Activated CD4-positive, alpha-beta memory T cell treated with anti-CD3 and anti-CD28 coated beads for 36 hours (primary cell): ENCODE measurements at regions not wholly inside any gene's neighbourhood (a gene's known extent, or its start where the extent isn't known, plus 50 kb on each side); places are given as distances from the start of the nearest gene placed in this dataset.
"Not testable (repeated sequence)": the region's sequence is repeated elsewhere in the genome, so short reads cannot be mapped to it uniquely, and the experiment has no call there.

Experiments used
- CTCF ChIA-PET: fragments of 350-600 bp; sonication (Branson Sonifier 250); formaldehyde crosslinking; loops from one replicate; lab custom pipeline; 2021; ENCODE audit warnings: antibody characterized with exemption, inconsistent platforms; lab: Charles Lee
- POLR2A ChIA-PET: fragments of 350-600 bp; sonication (Branson Sonifier 250); formaldehyde crosslinking; loops from one replicate; lab custom pipeline; 2021; ENCODE audit warnings: antibody characterized with exemption; lab: Charles Lee
- DNase-seq: peaks from one replicate; pipeline ENCODE4 v3.0.0-alpha.2; 2020
- H3K27ac Mint-ChIP-seq: one replicate; pipeline ENCODE4 v1.8.0; 2021; ENCODE audit warnings: mixed read lengths
- H3K27me3 Mint-ChIP-seq: one replicate; pipeline ENCODE4 v1.8.0; 2021; ENCODE audit warnings: mixed read lengths
- H3K36me3 Mint-ChIP-seq: one replicate; pipeline ENCODE4 v1.8.0; 2021; ENCODE audit warnings: mixed read lengths
- H3K4me1 Mint-ChIP-seq: one replicate; pipeline ENCODE4 v1.8.0; 2021; ENCODE audit warnings: low read depth, mixed read lengths
- H3K4me3 Mint-ChIP-seq: one replicate; pipeline ENCODE4 v1.8.0; 2021; ENCODE audit warnings: mild to moderate bottlenecking, mixed read lengths
- H3K9me3 Mint-ChIP-seq: one replicate; pipeline ENCODE4 v1.8.0; 2021; ENCODE audit warnings: mixed read lengths
- intact Hi-C: fragments of 100-400 bp; cut with micrococcal nuclease; formaldehyde crosslinking; loops from one replicate; pipeline ENCODE4 v1.15.1; 2023

DNA sequence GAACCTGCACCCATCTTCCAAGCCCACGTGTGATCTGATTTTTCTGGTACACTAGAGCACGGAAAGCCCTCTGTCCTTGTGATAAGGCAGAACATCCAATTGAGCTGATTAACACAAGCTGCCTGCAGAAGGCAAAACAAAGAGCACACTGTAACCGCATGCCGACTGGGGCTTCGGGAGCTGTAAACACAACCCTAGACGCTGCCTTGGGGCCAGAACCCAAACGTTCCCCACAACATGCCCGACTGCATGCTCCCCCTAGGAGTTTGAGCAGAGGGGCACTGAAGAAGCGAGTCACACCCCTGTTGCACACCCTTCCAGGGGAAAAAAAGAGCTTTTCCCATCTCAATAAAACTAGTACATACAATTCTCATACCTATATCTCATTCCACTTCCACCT, 470.7 kb downstream of the HTR1B start:
- POLR2A ChIA-PET, result no interaction called here
- CTCF ChIA-PET, result no interaction called here
- Mint-ChIP-seq H3K27me3 (no peaks in the 10 kb centered on the region), H3K27ac (no peak overlapping the region), H3K9me3 (peaks cover 6% of the 10 kb centered on the region), H3K36me3 (no peaks in the 10 kb centered on the region), H3K4me1 (no peaks in the 10 kb centered on the region), H3K4me3 (no peak overlapping the region)
- intact Hi-C loops, result no loop called here
- no peak for DNase-seq

DNA sequence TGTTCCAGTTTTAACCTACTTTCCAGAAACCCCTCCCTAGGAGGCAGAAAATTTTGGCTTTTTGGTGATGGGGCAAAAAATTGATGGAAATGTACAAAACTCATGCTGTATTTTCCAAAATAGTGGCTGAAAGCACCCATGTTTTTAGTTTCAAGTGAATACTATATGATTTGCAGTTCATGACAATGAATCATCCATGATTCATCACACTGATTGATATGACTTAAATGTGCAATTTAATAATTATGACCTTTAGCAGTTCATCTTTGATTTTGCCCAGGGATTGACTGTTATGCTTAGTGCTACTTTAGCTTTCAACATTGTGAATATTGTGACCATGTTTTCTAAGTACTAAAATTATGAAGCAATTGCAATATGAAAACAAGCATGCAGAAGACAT, 478.7 kb downstream of the HTR1B start:
- Mint-ChIP-seq H3K4me3 (no peak overlapping the region), H3K36me3 (no peaks in the 10 kb centered on the region), H3K4me1 (no peaks in the 10 kb centered on the region), H3K27me3 (no peaks in the 10 kb centered on the region), H3K9me3 (peaks cover 4% of the 10 kb centered on the region), H3K27ac (no peak overlapping the region)
- DNase-seq, result no peak
- CTCF ChIA-PET, result no interaction called here
- intact Hi-C loops, result no loop called here
- POLR2A ChIA-PET, result no interaction called here

DNA sequence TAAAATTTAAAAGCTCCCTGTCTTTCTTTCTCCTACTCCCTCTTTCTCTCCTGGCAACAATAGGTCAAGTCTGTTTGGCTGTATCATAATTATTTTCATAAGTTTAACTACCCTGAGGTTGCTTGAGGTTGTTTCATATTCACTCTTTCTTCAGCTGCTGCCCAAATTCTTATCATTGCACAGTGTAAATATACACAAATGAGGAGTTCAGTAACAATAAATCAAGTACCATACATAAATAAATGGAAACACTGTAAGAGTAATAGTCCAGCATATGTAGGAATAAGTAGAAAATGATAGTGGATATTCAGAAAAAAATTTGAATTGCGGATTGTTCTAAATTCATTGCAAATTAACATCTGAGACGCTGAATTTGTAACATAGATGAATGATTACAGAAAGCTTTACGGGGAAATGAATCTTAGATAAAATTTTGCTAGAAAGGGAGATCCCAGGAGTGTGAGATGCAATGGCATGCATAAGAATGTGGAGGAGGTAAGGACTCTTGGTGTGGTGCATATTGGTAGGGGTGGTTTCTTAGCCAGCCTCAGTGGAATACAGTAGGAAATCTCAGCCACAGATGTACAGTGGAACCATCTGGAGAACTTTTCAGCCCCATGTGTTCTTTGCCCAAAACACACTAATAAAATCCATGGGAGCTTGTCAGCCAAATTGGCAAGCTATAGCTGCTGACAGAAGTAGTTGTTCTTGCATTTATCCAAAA, 480.7 kb downstream of the HTR1B start:
- Mint-ChIP-seq H3K27me3 (no peaks in the 10 kb centered on the region), H3K4me1 (no peaks in the 10 kb centered on the region), H3K27ac (no peak overlapping the region), H3K9me3 (peaks cover 11% of the 10 kb centered on the region), H3K4me3 (no peak overlapping the region), H3K36me3 (no peaks in the 10 kb centered on the region)
- ChIA-PET POLR2A (no interaction called here), CTCF (no interaction called here)
- intact Hi-C loops, result no loop called here
- DNase-seq, result no peak

DNA sequence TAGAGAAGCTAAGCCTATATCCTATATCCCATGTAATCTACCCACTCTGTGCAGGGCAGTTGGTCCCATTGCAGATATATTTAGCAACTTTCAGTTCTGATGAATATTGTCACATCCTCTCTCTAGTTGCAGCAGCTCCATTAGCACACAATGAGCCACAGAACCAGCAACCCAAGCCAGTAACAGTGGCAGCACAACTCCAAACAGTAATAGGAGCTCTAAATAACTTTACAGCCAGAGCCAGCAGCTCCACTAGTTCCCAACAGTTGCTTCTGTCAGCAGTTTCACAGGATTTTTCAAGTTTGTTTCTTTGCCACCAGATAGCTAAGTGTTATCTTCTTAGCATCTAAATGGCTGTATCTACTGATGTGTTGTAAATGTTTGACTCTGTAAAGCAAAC, 490.8 kb downstream of the HTR1B start:
- Mint-ChIP-seq H3K4me3 (no peak overlapping the region), H3K9me3 (peaks cover 9% of the 10 kb centered on the region), H3K36me3 (no peaks in the 10 kb centered on the region), H3K4me1 (no peaks in the 10 kb centered on the region), H3K27me3 (no peaks in the 10 kb centered on the region), H3K27ac (no peak overlapping the region)
- intact Hi-C loops, result no loop called here
- CTCF ChIA-PET, result no interaction called here
- POLR2A ChIA-PET, result no interaction called here
- DNase-seq, result no peak

DNA sequence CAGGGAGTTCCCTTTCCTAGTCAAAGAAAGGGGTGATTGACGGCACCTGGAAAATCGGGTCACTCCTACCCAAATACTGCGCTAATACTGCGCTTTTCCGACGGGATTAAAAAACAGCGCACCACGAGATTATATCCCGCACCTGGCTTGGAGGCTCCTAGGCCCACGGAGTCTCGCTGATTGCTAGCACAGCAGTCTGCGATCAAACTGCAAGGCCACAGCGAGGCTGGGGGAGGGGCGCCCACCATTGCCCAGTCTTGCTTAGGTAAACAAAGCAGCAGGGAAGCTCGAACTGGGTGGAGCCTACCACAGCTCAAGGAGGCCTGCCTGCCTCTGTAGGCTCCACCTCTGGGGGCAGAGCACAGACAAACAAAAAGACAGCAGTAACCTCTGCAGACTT, 504.1 kb downstream of the HTR1B start:
- H3K27me3 Mint-ChIP-seq, intact Hi-C loops, CTCF ChIA-PET, H3K27ac Mint-ChIP-seq, POLR2A ChIA-PET, H3K36me3 Mint-ChIP-seq, DNase-seq, H3K4me1 Mint-ChIP-seq, H3K4me3 Mint-ChIP-seq, H3K9me3 Mint-ChIP-seq: not testable (repeated sequence)

DNA sequence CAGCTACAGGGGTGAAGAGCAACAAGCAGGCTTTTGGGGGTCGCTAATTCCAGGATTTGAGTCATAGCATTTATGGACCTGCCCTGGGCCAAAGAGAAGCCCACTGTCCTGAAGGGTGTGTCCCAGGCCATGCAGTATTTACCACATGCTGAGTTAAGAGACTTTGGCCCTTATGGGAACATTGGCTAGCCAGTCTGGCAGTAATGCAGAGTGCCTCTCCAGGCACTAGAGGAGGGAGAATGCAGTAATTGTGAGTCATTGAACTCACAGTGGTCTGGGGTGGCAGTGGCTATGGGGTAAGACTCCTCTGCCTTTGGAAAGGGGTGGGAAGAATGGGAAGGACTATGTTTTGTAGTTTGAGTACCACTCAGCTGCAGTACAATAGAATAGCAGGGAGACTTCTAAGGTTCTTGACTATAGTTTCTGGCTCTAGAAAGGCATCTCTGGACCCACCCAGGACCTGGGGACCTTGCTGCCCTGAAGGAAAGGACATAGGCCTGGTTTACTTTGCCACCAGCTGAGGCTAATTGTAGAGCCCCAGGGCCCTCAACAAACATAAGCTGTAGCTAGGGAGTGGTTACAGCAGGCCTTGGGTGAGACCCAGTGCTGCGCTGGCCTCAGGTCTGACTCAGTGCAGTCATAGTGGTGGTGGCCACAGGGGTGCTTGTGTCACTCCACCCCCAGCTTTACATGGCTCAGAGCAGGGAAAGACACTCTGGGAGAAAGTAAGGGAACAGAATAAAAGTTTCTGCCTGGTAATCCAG, 520.9 kb downstream of the HTR1B start:
- H3K4me1 Mint-ChIP-seq, result no peaks in the 10 kb centered on the region
- peaks cover 17% of the 10 kb centered on the region for H3K9me3 Mint-ChIP-seq
- no peak overlapping the region for H3K4me3 Mint-ChIP-seq
- no peak overlapping the region for H3K27ac Mint-ChIP-seq
- ChIA-PET CTCF (no interaction called here), POLR2A (no interaction called here)
- H3K27me3 Mint-ChIP-seq, result no peaks in the 10 kb centered on the region
- no peaks in the 10 kb centered on the region for H3K36me3 Mint-ChIP-seq
- intact Hi-C loops, result no loop called here
- DNase-seq, result no peak

DNA sequence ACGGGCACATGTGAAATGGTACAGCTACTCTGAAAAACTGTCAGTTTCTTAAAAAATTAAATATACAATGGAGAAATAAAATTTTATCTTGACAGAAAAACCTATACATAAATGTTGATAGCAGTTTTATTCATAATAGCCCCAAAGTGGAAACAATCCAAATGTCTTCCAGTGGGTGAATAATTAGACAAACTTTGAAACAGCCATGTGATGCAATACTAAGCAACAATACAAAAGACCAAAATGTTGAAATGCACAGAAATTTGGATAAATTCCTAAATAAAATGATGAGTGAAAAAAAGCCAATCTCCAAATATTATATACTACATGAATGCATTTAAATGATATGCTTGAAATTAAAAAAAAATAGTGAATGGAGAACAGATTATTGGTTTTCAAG, 523.1 kb downstream of the HTR1B start:
- Mint-ChIP-seq H3K9me3 (peaks cover 14% of the 10 kb centered on the region), H3K27me3 (no peaks in the 10 kb centered on the region), H3K36me3 (no peaks in the 10 kb centered on the region)

DNA sequence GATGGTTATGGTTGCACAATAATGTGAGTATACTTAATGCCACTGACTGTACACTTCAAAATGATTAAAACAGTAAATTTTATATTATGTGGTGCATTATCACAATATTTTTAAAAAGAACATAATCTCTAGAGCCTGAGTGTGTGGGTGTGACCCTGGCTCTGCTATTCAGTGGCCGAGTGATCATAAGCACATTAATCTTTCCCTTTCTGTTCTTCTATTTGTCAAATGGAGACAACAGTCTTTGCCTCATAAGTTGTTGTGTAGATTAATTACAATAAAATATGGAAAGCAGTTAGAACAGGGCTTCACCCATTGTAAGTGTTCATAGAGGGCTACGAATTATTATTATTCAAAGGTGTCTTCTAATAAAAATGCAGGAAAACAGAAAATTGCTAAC, 548.6 kb downstream of the HTR1B start:
- H3K36me3 Mint-ChIP-seq, result no peaks in the 10 kb centered on the region
- no peaks in the 10 kb centered on the region for H3K27me3 Mint-ChIP-seq
- H3K4me3 Mint-ChIP-seq, result no peak overlapping the region
- ChIA-PET POLR2A (no interaction called here), CTCF (no interaction called here)
- peaks cover 3% of the 10 kb centered on the region for H3K9me3 Mint-ChIP-seq
- H3K4me1 Mint-ChIP-seq, result no peaks in the 10 kb centered on the region
- H3K27ac Mint-ChIP-seq, result no peak overlapping the region
- no peak for DNase-seq
- intact Hi-C loops, result no loop called here

More for the DNA sequence above, 523.1 kb downstream of the HTR1B start:
- CTCF ChIA-PET, result no interaction called here
- no peak for DNase-seq
- intact Hi-C loops, result no loop called here
- Mint-ChIP-seq H3K4me1 (no peaks in the 10 kb centered on the region), H3K4me3 (no peak overlapping the region), H3K27ac (no peak overlapping the region)
- POLR2A ChIA-PET, result no interaction called here

DNA sequence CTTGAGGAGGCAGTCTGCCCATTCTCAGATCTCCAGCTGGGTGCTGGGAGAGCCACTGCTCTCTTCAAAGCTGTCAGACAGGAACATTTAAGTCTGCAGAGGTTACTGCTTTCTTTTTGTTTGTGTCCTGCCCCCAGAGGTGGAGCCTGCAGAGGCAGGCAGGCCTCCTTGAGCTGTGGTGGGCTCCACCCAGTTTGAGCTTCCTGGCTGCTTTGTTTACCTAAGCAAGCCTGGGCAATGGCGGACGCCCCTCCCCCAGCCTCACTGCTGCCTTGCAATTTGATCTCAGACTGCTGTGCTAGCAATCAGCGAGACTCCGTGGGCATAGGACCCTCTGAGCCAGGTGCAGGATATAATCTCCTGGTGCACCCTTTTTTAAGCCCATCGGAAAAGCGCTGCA, 557.8 kb downstream of the HTR1B start:
- H3K9me3 Mint-ChIP-seq, H3K4me1 Mint-ChIP-seq, POLR2A ChIA-PET, H3K27me3 Mint-ChIP-seq, H3K4me3 Mint-ChIP-seq, CTCF ChIA-PET, H3K36me3 Mint-ChIP-seq, DNase-seq, intact Hi-C loops, H3K27ac Mint-ChIP-seq: not testable (repeated sequence)

DNA sequence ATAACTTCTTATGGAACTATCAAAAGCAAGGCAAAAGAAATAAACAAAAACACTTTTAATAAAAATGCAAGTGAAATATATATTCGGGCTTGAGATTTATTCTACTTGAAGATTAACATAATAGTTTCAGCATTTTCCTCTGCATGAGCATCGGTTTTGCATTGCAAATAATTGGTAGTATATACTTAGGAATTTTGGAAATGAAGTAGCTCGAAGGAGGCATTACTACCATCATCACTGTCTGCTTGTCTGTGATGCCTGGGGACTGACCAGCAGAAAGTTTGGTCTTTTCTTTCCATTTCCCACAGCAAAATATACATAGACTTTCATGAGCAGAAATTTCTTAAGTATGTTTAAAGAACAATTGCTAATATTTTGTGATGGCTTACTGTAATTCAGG, 570.7 kb downstream of the HTR1B start:
- Mint-ChIP-seq H3K4me1 (no peaks in the 10 kb centered on the region), H3K9me3 (peaks cover 25% of the 10 kb centered on the region), H3K4me3 (no peak overlapping the region), H3K27me3 (no peaks in the 10 kb centered on the region), H3K36me3 (no peaks in the 10 kb centered on the region), H3K27ac (no peak overlapping the region)
- intact Hi-C loops, result no loop called here
- POLR2A ChIA-PET, result no interaction called here
- CTCF ChIA-PET, result no interaction called here
- no peak for DNase-seq

DNA sequence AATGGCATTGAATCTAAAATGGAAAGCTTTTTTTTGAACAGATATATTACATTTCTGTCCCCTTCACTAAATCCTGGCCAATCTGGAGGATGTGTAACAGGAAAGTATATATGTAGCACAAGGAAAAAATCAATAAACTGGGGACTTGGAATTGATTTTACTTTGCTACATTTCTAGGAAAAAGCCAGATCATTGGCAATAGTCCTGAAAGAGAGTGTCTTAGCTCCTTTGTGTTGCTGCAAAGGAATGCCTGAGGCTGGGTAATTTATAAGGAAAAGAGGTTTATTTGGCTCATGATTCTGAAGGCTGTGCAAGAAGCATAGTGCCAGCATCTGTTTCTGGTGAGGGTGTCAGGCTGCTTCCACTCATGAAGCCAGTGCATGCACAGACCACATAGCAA, 574.9 kb downstream of the HTR1B start:
- H3K27me3 Mint-ChIP-seq, result no peaks in the 10 kb centered on the region
- H3K27ac Mint-ChIP-seq, result no peak overlapping the region
- H3K4me1 Mint-ChIP-seq, result no peaks in the 10 kb centered on the region
- ChIA-PET POLR2A (no interaction called here), CTCF (no interaction called here)
- H3K9me3 Mint-ChIP-seq, result peaks cover 12% of the 10 kb centered on the region
- intact Hi-C loops, result no loop called here
- no peak overlapping the region for H3K4me3 Mint-ChIP-seq
- no peak for DNase-seq
- H3K36me3 Mint-ChIP-seq, result no peaks in the 10 kb centered on the region

DNA sequence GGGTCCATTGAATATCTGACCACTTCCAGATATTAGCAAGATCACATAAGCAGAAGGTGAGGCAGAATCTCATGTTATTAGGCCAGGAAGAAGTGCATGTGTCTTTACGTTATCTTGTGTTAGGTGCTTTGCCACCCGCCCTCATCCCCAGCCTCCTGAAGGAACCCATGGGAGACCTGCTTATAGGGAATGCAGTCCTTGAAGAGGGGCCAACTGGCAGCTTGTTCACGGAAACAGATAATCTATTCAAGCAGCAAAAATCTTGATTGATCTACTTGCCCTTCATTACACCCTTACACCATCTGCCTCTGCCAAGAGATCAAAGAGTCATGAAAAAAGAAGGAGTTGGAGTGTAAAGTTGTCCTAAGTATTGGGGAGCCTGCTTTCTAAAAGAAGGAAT, 576.4 kb downstream of the HTR1B start:
- intact Hi-C loops, result no loop called here
- Mint-ChIP-seq H3K4me1 (no peaks in the 10 kb centered on the region), H3K27me3 (no peaks in the 10 kb centered on the region), H3K27ac (no peak overlapping the region), H3K9me3 (peaks cover 10% of the 10 kb centered on the region), H3K4me3 (no peak overlapping the region), H3K36me3 (no peaks in the 10 kb centered on the region)
- no peak for DNase-seq
- POLR2A ChIA-PET, result no interaction called here
- CTCF ChIA-PET, result no interaction called here

DNA sequence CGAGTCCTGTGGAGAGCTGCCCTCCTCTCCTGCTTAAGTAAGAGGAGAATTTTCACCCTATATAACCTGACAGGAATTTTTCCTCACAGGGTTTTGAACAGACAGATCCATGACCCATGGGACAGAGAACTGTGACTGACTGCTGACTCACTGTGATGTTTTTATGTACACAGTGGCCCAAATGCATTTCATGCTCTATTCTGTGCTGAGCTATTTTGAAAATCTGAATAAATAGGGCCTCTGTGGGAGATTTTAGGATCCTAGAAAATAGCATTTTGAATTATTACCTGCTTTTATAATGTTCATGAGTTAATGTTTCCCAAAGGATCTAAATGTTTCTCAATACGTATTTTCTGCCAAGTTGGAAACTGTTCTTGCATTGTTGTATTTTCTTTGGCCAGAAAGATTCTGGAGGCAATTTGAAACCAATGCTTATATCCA, 577.4 kb downstream of the HTR1B start:
- intact Hi-C loops, result no loop called here

More for the DNA sequence above, 577.4 kb downstream of the HTR1B start:
- Mint-ChIP-seq H3K36me3 (no peaks in the 10 kb centered on the region), H3K9me3 (peaks cover 14% of the 10 kb centered on the region), H3K4me3 (no peak overlapping the region), H3K4me1 (no peaks in the 10 kb centered on the region), H3K27me3 (no peaks in the 10 kb centered on the region), H3K27ac (no peak overlapping the region)
- POLR2A ChIA-PET, result no interaction called here
- no peak for DNase-seq
- CTCF ChIA-PET, result no interaction called here
